Spleen (tissue), 11 donors: ENCODE measurements at regions not wholly inside any gene's neighbourhood (a gene's known extent, or its start where the extent isn't known, plus 50 kb on each side); places are given as distances from the start of the nearest gene placed in this dataset.

Experiments
- DNase-seq: peaks from one replicate; pipeline ENCODE4 v3.0.0-alpha.2; 2020
- H3K27ac ChIP-seq, 8 donors: fragments of 200-600 bp; sonication (generic) in 7 of 8; 1 replicate in 4 of 8; 2 replicates in 4 of 8; pipeline versions ENCODE4 v1.5.0 to v1.8.0; 2016 to 2021; ENCODE audit warnings: inconsistent platforms in 4 of 8, mild to moderate bottlenecking in 4 of 8, moderate library complexity in 1 of 8
- H3K27me3 ChIP-seq, 7 donors: fragments of 200-600 bp; sonication (generic) in 6 of 7; replicated peaks in 1 of 7; 1 replicate in 4 of 7; 2 replicates in 3 of 7; pipeline versions ENCODE4 v1.5.0 to v1.8.0; 2016 to 2021; ENCODE audit warnings: inconsistent platforms in 3 of 7, mild to moderate bottlenecking in 1 of 7
- H3K36me3 ChIP-seq, 6 donors: fragments of 200-600 bp; sonication (generic) in 5 of 6; 1 replicate in 4 of 6; 2 replicates in 2 of 6; pipeline versions ENCODE4 v1.5.0 to v1.8.0; 2016 to 2021; ENCODE audit warnings: inconsistent platforms in 2 of 6
- H3K4me1 ChIP-seq, 6 donors: fragments of 200-600 bp; sonication (generic) in 5 of 6; 1 replicate in 3 of 6; 2 replicates in 3 of 6; pipeline versions ENCODE4 v1.5.0 to v1.8.0; 2016 to 2021; ENCODE audit warnings: inconsistent platforms in 3 of 6
- H3K4me3 ChIP-seq, 8 donors: fragments of 200-600 bp; sonication (generic) in 7 of 8; 1 replicate in 4 of 8; 2 replicates in 4 of 8; pipeline versions ENCODE4 v1.5.0 to v1.8.0; 2016 to 2021; ENCODE audit warnings: inconsistent platforms in 4 of 8, mild to moderate bottlenecking in 4 of 8, moderate library complexity in 2 of 8
- H3K9me3 ChIP-seq, 8 donors: fragments of 200-600 bp; sonication (generic) in 7 of 8; 1 replicate in 4 of 8; 2 replicates in 4 of 8; pipeline versions ENCODE4 v1.5.0 to v1.8.0; 2016 to 2021; ENCODE audit warnings: inconsistent platforms in 4 of 8
- POLR2A ChIP-seq, 3 donors: fragments of 450-650 bp; IDR thresholded peaks; one replicate each; pipeline ENCODE4 v1.5.1; 2017; ENCODE audit warnings: antibody characterized with exemption in 3 of 3, mild to moderate bottlenecking in 1 of 3
- POLR2AphosphoS5 ChIP-seq, 3 donors: sonication (generic); formaldehyde crosslinking; IDR thresholded peaks; one replicate each; pipeline ENCODE4 v1.5.1; 2017; ENCODE audit warnings: antibody characterized with exemption in 3 of 3
- WGBS, 5 donors: extraction: QIAGEN DNeasy Blood & Tissue Kit in 3 of 5; methylation state at CpG; one replicate each; pipeline versions ENCODE4 v1.1.5 to v1.1.7; 2013 to 2018; 5-methylcytosine and 5-hydroxymethylcytosine counted together
- intact Hi-C: fragments of 100-400 bp; cut with DNase I; formaldehyde crosslinking; loops from one replicate; pipeline ENCODE4 v1.15.0; 2023; ENCODE audit warnings: low total_unique reads
- TF ChIP-seq, protein P1 (sequence below), 11 experiments: fragments of 200-600 bp in 7 of 11; fragments of 450-650 bp in 4 of 11; sonication (generic) in 4 of 11; IDR thresholded peaks in 8 of 11; conservative IDR thresholded peaks in 3 of 11; 1 replicate in 7 of 11; 2 replicates in 4 of 11; pipeline versions ENCODE4 v1.4.0 to v1.8.0; 2016 to 2021; ENCODE audit warnings: antibody characterized with exemption in 11 of 11, inconsistent platforms in 4 of 11, mild to moderate bottlenecking in 1 of 11
- donor health status: healthy with polysubstance abuse.
- donor health status: DM: no; HTN: no; CAD: no; lungs with moderate emphysema.
- donor health status: DM: no; HTN: no; CAD: no.
- donor health status: Bipolar disorder and iron deficiency.
- donor health status: healthy.
- donor health status: DM: no; HTN: no; CAD: no.
- donor health status: DM: yes; HTN: yes; CAD: no.

DNA sequence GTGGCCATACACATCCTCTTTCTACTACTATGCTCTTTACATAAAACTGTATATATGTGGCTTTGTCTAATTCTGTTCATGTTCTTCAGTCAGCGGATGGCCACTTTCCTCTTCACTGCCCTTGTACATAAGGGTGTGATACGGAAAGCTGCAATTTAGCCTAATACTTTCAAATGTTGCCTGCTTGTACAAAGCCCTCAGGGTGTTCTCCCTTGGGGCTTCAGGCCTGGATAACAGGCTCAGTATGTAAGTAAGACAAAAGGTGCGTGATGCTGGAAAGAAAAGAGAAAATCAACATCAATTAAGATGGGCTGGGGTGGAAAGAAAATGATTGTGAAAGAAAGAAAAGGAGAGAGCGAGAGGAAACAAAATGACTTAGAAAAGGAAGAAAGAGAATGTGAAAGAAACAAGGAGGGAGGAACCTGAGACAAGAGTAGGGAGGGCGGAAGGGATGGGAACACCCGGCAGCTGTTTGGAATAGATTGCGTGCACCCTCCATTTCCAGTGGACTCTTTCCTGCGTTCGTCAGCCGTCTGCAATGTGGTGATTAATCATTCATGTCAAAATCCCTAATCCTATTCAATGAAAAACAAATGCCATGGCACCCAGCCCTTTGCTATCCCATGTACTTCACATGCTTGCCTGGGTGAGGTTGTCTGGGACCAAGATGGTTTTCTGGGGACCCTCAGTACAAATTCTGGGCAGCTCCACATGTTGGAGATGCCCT, 553.6 kb downstream of the NUF2 start:
- no peak overlapping the region for H3K4me3 ChIP-seq
- H3K36me3 ChIP-seq = no peaks in the 10 kb centered on the region
- H3K9me3 ChIP-seq = peaks cover 0 to 2% (median 0%) of the 10 kb centered on the region in 8 donors
- no peak for DNase-seq
- H3K27ac ChIP-seq = no peak overlapping the region
- no peaks in the 10 kb centered on the region for H3K4me1 ChIP-seq
- TF ChIP-seq POLR2AphosphoS5 (IDR thresholded peaks at IDR 0.05) (no peak), POLR2A (IDR thresholded peaks at IDR 0.05) (no peak)
- TF ChIP-seq, protein P1, sequence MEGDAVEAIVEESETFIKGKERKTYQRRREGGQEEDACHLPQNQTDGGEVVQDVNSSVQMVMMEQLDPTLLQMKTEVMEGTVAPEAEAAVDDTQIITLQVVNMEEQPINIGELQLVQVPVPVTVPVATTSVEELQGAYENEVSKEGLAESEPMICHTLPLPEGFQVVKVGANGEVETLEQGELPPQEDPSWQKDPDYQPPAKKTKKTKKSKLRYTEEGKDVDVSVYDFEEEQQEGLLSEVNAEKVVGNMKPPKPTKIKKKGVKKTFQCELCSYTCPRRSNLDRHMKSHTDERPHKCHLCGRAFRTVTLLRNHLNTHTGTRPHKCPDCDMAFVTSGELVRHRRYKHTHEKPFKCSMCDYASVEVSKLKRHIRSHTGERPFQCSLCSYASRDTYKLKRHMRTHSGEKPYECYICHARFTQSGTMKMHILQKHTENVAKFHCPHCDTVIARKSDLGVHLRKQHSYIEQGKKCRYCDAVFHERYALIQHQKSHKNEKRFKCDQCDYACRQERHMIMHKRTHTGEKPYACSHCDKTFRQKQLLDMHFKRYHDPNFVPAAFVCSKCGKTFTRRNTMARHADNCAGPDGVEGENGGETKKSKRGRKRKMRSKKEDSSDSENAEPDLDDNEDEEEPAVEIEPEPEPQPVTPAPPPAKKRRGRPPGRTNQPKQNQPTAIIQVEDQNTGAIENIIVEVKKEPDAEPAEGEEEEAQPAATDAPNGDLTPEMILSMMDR (IDR thresholded peaks at IDR 0.05 in 8 of 11, conservative IDR thresholded peaks at IDR 0.05 in 3 of 11) = no peak
- WGBS, 5 donors = 65 to 79% (median 75%) methylated on average over 10 of the region's 10 CpGs
- no peaks in the 10 kb centered on the region for H3K27me3 ChIP-seq
- intact Hi-C loops = no loop called here

DNA sequence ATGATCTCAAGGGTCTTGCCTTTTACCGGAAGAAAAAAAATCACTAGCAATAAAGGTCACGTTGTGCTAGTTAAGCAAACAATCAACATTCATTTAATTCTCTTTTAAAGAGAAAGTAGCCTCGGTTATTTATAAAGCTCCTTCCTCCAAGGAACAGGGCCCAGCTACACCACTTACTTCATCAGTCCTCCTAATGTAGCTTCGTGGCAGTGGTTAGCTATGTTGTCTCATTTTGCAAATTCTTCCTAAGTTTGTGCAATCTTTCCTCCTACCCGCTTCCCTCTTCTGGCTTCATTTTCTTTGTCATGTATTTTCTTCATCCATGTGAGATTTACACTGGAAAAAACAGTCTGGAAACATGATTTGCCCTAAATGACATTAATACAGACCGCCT, 554.2 kb downstream of the NUF2 start:
- TF ChIP-seq, protein P1 (IDR thresholded peaks at IDR 0.05 in 8 of 11, conservative IDR thresholded peaks at IDR 0.05 in 3 of 11) = no peak
- TF ChIP-seq POLR2A (IDR thresholded peaks at IDR 0.05) (no peak), POLR2AphosphoS5 (IDR thresholded peaks at IDR 0.05) (no peak)
- H3K27me3 ChIP-seq = no peaks in the 10 kb centered on the region
- peaks cover 0 to 2% (median 0%) of the 10 kb centered on the region in 8 donors for H3K9me3 ChIP-seq
- no peak overlapping the region for H3K4me3 ChIP-seq
- intact Hi-C loops = no loop called here
- no peaks in the 10 kb centered on the region for H3K4me1 ChIP-seq
- H3K27ac ChIP-seq = no peak overlapping the region
- DNase-seq = no peak
- H3K36me3 ChIP-seq = no peaks in the 10 kb centered on the region
- 53 to 65% (median 57%) methylated on average over 6 of the region's 6 CpGs for WGBS, 5 donors

DNA sequence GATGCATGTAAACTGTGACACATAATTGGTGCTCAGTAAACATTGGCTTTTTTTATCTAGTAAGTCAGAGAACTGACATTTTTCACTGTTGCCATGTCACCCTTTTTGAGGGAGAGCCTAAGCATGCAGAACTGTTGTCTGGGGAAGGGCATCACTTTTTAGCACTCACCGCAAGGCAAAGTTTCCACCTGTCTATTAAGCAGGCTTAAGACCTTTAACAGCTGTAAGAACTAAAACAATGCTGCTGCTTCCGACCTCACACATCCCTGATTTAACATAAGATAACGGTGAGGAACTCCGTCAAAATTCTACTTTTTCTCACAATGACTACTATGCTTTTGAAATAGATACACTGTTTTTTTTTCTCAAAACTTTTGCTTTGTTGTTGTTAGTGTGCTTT, 554.8 kb downstream of the NUF2 start:
- H3K27ac ChIP-seq = no peak overlapping the region
- H3K36me3 ChIP-seq = no peaks in the 10 kb centered on the region
- no peak for DNase-seq
- H3K27me3 ChIP-seq = no peaks in the 10 kb centered on the region
- intact Hi-C loops = no loop called here
- H3K9me3 ChIP-seq = peaks cover 0 to 2% (median 0%) of the 10 kb centered on the region in 8 donors
- WGBS, 5 donors = 69 to 78% (median 76%) methylated on average over 4 of the region's 4 CpGs
- no peak overlapping the region for H3K4me3 ChIP-seq
- H3K4me1 ChIP-seq = no peaks in the 10 kb centered on the region
- TF ChIP-seq POLR2A (IDR thresholded peaks at IDR 0.05) = no peak
- TF ChIP-seq, protein P1 (IDR thresholded peaks at IDR 0.05 in 8 of 11, conservative IDR thresholded peaks at IDR 0.05 in 3 of 11) = no peak
- no peak for TF ChIP-seq POLR2AphosphoS5 (IDR thresholded peaks at IDR 0.05)

DNA sequence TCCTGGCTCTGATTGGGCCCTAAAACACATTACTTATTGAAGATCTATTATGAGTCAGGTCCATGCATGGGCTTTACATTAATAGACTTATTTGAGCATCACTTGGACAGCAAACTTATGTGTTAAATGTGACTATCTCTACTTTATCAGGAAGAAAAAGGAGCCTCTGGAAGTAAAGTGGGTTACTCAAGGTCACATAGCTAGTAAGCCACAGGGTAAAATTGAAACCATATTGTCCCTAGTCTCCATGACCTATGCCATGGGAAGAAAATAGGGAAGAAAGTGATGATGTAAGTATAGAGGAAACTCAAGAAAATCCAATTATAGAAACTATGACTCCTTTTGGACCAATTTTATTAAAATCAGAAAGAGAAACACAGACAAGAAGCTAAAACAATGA, 555.3 kb downstream of the NUF2 start:
- no peak for DNase-seq
- Histone ChIP-seq H3K27me3 (no peaks in the 10 kb centered on the region), H3K27ac (no peak overlapping the region), H3K4me1 (no peaks in the 10 kb centered on the region), H3K36me3 (no peaks in the 10 kb centered on the region), H3K4me3 (no peak overlapping the region), H3K9me3 (peaks cover 0 to 2% (median 0%) of the 10 kb centered on the region in 8 donors)
- intact Hi-C loops = no loop called here
- TF ChIP-seq, protein P1 (IDR thresholded peaks at IDR 0.05 in 8 of 11, conservative IDR thresholded peaks at IDR 0.05 in 3 of 11) = no peak
- TF ChIP-seq POLR2A (IDR thresholded peaks at IDR 0.05) (no peak), POLR2AphosphoS5 (IDR thresholded peaks at IDR 0.05) (no peak)
